Nucleus accumbens (tissue), 56 donors: ENCODE measurements at regions not wholly inside any gene's neighbourhood (a gene's known extent, or its start where the extent isn't known, plus 50 kb on each side); places are given as distances from the start of the nearest gene placed in this dataset.
"Not testable (repeated sequence)": the region's sequence is repeated elsewhere in the genome, so short reads cannot be mapped to it uniquely, and the experiment has no call there.

Experiments
- DNase-seq, 56 donors: peaks; one replicate each; lab custom pipeline; 2025; lab: John Stamatoyannopoulos, UW

DNA sequence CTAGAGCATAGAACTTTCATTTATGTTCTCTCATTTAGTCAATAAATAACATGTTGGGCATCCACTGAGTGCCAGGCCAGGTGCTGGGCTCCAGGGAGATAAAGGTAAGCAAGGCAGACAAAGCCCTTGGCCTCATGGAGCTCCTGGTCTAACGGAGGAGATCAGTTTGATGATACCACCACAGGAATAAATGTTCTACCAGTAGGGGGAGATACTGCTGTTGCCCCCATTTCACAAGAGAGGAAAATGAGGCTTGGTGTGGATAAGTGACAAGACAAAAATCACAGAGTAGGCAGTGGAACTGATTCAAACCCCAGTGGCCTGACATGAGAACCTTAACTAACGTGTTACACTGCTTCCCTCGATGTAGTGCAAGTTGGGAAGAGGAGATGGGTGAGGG is 80.4 kb upstream of the ERCC4 start:
- DNase-seq: no peak

GRCh38 chr16:13845232-13845631 is 74.7 kb upstream of the ERCC4 start:
- no peak for DNase-seq

DNA sequence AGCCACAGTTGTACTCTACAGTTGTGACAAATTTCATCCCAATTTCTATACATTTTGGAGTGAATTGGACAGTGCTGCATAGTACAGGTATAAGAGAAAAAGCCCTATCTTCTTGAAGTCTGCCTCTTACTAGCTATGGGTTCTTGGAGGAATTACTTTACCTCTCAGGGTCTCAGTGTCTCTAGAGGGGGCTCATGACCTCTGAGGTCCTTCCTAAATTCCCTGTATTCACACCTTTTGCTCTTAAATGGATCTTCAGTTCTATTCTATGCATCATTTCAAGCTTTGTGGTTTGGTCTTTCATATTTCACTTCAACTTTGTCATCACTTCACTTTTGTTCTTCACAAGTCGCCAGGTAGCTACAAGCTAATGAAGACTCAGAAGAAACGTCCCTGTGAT is 71.2 kb upstream of the ERCC4 start:
- DNase-seq: no peak

DNA sequence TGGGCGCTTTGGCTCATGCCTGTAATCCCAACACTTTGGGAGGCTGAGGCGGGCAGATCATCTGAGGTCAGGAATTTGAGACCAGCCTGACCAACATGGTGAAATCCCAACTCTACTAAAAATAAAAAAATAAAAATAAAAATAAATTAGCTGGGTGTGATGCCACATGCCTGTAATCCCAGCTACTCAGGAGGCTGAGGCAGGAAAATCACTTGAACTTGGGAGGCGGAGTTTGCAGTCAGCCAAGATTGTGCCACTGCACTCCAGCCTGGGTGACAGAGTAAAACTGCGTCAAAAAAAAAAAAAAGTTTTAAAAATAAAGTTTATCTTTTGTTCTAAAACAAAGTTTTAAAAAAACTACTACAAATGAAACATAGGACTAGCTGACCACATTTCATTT is 69.8 kb upstream of the ERCC4 start:
- DNase-seq: not testable (repeated sequence)

- no peak for DNase-seq
Measured at GRCh38 chr16:13852827-13853226, 67.1 kb upstream of the ERCC4 start.

DNA sequence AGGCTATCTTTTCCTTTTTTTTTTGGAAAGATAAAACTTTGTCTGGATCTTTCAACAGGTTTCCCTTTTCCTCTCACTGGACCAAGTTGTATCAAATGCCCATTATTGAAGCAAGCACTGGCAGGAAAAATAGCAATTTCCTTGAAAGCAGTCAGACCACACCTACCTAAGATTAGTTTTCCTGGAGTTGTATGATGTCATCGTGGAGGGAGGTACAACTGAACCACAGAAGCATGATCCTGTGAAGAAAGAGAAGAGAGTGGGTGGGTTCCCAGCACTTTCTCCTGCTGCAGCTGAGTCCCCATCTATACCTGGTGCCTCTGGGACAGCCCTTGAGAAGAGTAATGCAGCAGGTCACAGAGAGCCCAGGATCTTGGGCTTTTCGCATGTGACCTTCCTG is 63.6 kb upstream of the ERCC4 start:
- no peak for DNase-seq

- DNase-seq: no peak
Measured at GRCh38 chr16:13856811-13857511, 63.0 kb upstream of the ERCC4 start.

DNA sequence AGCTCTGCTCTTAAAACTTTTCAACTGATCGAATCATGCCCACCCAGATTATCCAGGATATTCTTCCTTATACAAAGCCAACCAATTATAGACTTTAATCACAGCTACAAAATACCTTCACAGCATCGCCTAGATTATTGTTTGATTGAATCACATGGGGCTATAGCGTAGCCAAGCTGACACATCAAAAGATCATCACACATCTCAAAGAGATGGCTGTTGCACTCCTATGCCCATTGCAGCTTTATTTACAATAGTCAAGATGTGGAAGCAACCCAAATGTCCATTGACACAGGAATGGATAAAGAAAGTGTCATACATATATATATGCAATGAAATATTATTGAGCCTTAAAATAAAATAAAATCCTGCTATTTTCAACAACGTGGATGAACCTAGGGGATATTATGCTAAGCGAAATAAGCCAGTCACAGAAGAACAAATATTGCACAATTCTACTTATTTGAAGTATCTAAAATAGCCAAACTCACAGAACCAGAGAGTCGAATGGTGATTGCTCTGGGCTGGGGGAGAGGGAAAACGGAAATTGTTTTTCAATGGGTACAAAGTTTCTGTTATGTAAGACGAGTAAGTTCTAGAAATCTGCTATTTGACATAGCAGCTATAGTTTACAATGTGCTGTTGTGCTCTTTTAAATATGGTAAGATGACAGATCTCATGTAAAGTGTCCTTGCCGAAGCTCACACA is 60.9 kb upstream of the ERCC4 start:
- DNase-seq: no peak

DNA sequence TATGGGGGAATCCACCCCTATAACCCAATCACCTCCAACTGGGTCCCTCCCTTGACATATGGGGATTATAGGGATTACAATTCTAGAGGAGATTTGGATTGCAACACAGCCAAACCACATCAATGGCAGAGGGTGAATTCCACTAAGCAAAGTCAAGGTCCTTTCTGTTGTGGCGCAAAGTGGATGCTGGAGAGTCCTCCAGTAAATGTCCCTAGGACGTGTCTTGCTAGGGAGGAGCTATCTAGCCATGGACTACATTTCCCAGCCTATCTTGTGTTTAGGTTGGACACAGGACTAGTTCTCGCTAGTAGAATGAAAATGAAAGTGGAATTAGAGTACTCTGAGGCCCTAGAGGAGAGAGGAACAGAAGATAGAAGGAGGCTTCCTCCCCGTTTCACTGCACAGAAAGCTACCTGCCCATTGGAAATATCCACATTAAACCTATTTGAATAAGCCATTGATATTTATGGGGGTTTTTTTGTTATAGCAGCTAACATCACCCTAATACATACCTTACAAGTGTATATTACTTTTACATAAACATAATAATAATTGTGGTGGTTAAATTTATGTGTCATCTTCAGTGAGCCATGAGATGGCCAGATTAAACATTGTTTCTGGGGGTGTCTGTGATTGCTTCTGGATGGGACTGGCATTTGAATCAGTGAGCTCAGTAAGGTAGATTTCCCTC is 56.7 kb upstream of the ERCC4 start:
- DNase-seq: no peak

DNA sequence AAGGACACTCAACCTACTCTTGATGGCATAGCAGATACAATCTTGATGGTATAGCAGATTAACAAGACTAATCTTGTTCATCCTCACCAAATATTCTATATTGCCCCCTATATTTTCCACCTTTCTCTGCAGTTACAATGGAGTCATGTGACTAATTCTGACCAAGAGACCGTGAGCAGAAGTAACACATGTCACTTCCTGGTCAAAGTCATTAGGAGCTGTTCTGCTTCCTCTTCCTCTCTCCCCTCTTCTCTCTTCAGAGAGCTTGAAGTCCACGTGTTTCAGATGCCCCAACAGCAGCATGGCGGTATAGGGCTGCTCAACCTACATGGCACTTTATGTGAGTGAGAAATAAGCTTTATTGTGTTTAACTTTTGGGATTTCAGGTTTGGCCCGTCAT is 55.3 kb upstream of the ERCC4 start:
- DNase-seq: no peak

DNA sequence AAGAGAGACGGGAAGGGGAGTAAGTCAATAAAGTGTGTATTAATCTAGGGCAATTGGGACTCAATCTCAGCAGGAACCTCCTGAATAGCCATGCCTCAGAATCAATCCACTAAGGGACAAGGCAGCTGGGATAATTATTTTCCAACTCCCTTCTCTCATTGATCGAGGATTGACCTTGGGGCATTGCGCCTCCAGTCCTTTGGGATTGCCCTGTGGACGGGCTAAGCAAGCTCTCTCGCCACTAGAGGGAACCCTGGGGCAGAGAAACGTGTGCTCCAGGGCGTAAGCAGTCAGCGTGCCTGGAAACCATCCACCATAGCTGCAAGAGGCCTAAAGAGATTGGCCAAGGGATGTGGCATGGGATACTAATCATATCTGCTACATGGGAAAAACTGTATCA is 53.9 kb upstream of the ERCC4 start:
- peak in 20 of 56 donors; percentile 0 to 36 (median 2) for DNase-seq
